WTC11 (cell line): ENCODE measurements at regions not wholly inside any gene's neighbourhood (a gene's known extent, or its start where the extent isn't known, plus 50 kb on each side); places are given as distances from the start of the nearest gene placed in this dataset.

Experiments
- AR ChIP-seq: fragments of 250-450 bp; sonication (Bioruptor Pico); IDR thresholded peaks from 2 replicates; pipeline ENCODE4 v1.9.0; 2021; ENCODE audit warnings: mild to moderate bottlenecking
- ATF2 ChIP-seq: sonication (generic); formaldehyde crosslinking; IDR thresholded peaks from 2 replicates; pipeline ENCODE4 v1.8.1; 2022; ENCODE audit warnings: low read depth, missing genetic modification reagents, borderline replicate concordance
- CTCF ChIP-seq: fragments of 200-600 bp; IDR thresholded peaks from 2 replicates; pipeline ENCODE4 v1.8.0; 2022; ENCODE audit warnings: antibody characterized with exemption
- E2F1 ChIP-seq: sonication (generic); formaldehyde crosslinking; IDR thresholded peaks from 2 replicates; pipeline ENCODE4 v1.8.0; 2022; ENCODE audit warnings: mild to moderate bottlenecking, missing genetic modification reagents
- NR1H2 ChIP-seq: sonication (generic); formaldehyde crosslinking; IDR thresholded peaks from 2 replicates; pipeline ENCODE4 v1.9.0; 2021; ENCODE audit warnings: mild to moderate bottlenecking, moderate library complexity, missing genetic modification reagents
- USF1 ChIP-seq: sonication (generic); formaldehyde crosslinking; IDR thresholded peaks from 2 replicates; pipeline ENCODE4 v1.8.0; 2022; ENCODE audit warnings: mild to moderate bottlenecking, missing genetic modification reagents
- ZNF532 ChIP-seq: fragments of 250-450 bp; sonication (Bioruptor Pico); IDR thresholded peaks from 2 replicates; pipeline ENCODE4 v1.9.0; 2021; ENCODE audit warnings: mild to moderate bottlenecking, borderline replicate concordance

- TF ChIP-seq CTCF (no peak), USF1 (CRISPR knock-in tag) (no peak), ATF2 (CRISPR knock-in tag) (no peak), NR1H2 (CRISPR knock-in tag) (no peak), E2F1 (CRISPR knock-in tag) (no peak), ZNF532 (CRISPR knock-in tag) (no peak), AR (CRISPR knock-in tag) (no peak)
Measured at GRCh38 chr10:104574838-104575237, 66.3 kb upstream of the SORCS3 start.
